ENCODE measurements at regions not wholly inside any gene's neighbourhood (a gene's known extent, or its start where the extent isn't known, plus 50 kb on each side); places are given as distances from the start of the nearest gene placed in this dataset.

- intact Hi-C loops (cut with micrococcal nuclease) = no loop called here
- H3K4me1 Mint-ChIP-seq = no peaks in the 10 kb centered on the region
These were observed 210.1 kb upstream of the CNR1 start for GRCh38 chr6:88376197-88376596.

GRCh38 chr6:88374553-88374952, 208.4 kb upstream of the CNR1 start:
- POLR2A ChIA-PET (ENCODE audit: partially characterized antibody) = no interaction called here
- H3K27me3 Mint-ChIP-seq = peaks cover 7 to 17% of the 10 kb centered on the region in 2 donors
- H3K9me3 ChIP-seq (ENCODE audit: control insufficient read depth in 1 of 2, low read length in 2 of 2) = no peaks in the 10 kb centered on the region
- peaks cover 0 to 2% (median 0%) of the 10 kb centered on the region in 8 donors for H3K9me3 Mint-ChIP-seq
- CTCF ChIA-PET (ENCODE audit: partially characterized antibody) = interaction anchor here (0.7 kb wide), 1 partner anchor 99 kb away, joined by 3 read pairs; no protein-coding TSS in a partner anchor
- no peak overlapping the region for H3K4me3 Mint-ChIP-seq
- H3K4me3 ChIP-seq (ENCODE audit: low read length in 2 of 2) = no peak overlapping the region
- H3K27me3 ChIP-seq (ENCODE audit: insufficient read depth, low read length) = no peaks in the 10 kb centered on the region
- no peaks in the 10 kb centered on the region for H3K4me1 Mint-ChIP-seq
- H3K27ac ChIP-seq (ENCODE audit: low read depth, low read length) = no peak overlapping the region
- H3K27ac Mint-ChIP-seq = no peak overlapping the region
- DNase-seq = no peak
- H3K36me3 ChIP-seq (ENCODE audit: insufficient read depth, low read length) = no peaks in the 10 kb centered on the region
- no peaks in the 10 kb centered on the region for H3K36me3 Mint-ChIP-seq
- intact Hi-C loops (cut with micrococcal nuclease) = no loop called here
- H3K4me1 ChIP-seq (ENCODE audit: insufficient read depth, low read length) = no peaks in the 10 kb centered on the region

More at GRCh38 chr6:88376197-88376596, 210.1 kb upstream of the CNR1 start:
- no peak overlapping the region for H3K4me3 ChIP-seq (ENCODE audit: low read length in 2 of 2)
- no peak overlapping the region for H3K27ac ChIP-seq (ENCODE audit: low read depth, low read length)
- CTCF ChIA-PET (ENCODE audit: partially characterized antibody) = no interaction called here
- Mint-ChIP-seq H3K27ac (no peak overlapping the region), H3K9me3 (no peaks in the 10 kb centered on the region), H3K36me3 (no peaks in the 10 kb centered on the region), H3K4me3 (no peak overlapping the region), H3K27me3 (peaks cover 4 to 7% of the 10 kb centered on the region in 2 donors)
- no peaks in the 10 kb centered on the region for H3K36me3 ChIP-seq (ENCODE audit: insufficient read depth, low read length)
- POLR2A ChIA-PET (ENCODE audit: partially characterized antibody) = no interaction called here
- no peak for DNase-seq
- no peaks in the 10 kb centered on the region for H3K4me1 ChIP-seq (ENCODE audit: insufficient read depth, low read length)
- no peaks in the 10 kb centered on the region for H3K9me3 ChIP-seq (ENCODE audit: control insufficient read depth in 1 of 2, low read length in 2 of 2)
- no peaks in the 10 kb centered on the region for H3K27me3 ChIP-seq (ENCODE audit: insufficient read depth, low read length)

GRCh38 chr6:88371480-88371879, 205.3 kb upstream of the CNR1 start:
- Histone ChIP-seq H3K27me3 (ENCODE audit: insufficient read depth, low read length) (no peaks in the 10 kb centered on the region), H3K4me3 (ENCODE audit: low read length in 2 of 2) (no peak overlapping the region), H3K9me3 (ENCODE audit: control insufficient read depth in 1 of 2, low read length in 2 of 2) (no peaks in the 10 kb centered on the region), H3K4me1 (ENCODE audit: insufficient read depth, low read length) (no peaks in the 10 kb centered on the region), H3K36me3 (ENCODE audit: insufficient read depth, low read length) (no peaks in the 10 kb centered on the region), H3K27ac (ENCODE audit: low read depth, low read length) (no peak overlapping the region)
- ChIA-PET POLR2A (ENCODE audit: partially characterized antibody) (no interaction called here), CTCF (ENCODE audit: partially characterized antibody) (no interaction called here)
- no peak overlapping the region for H3K27ac Mint-ChIP-seq
- intact Hi-C loops (cut with micrococcal nuclease) = no loop called here
- peaks cover 11 to 22% of the 10 kb centered on the region in 2 donors for H3K27me3 Mint-ChIP-seq
- H3K4me3 Mint-ChIP-seq = no peak overlapping the region
- no peak for DNase-seq
- peaks cover 0 to 3% (median 0%) of the 10 kb centered on the region in 8 donors for H3K9me3 Mint-ChIP-seq
- no peaks in the 10 kb centered on the region for H3K36me3 Mint-ChIP-seq
- no peaks in the 10 kb centered on the region for H3K4me1 Mint-ChIP-seq

GRCh38 chr6:88370127-88370710, 204.1 kb upstream of the CNR1 start:
- Mint-ChIP-seq H3K9me3 (peaks cover 0 to 3% (median 0%) of the 10 kb centered on the region in 8 donors), H3K36me3 (no peaks in the 10 kb centered on the region), H3K27ac (no peak overlapping the region), H3K4me1 (no peaks in the 10 kb centered on the region), H3K4me3 (no peak overlapping the region), H3K27me3 (peaks cover 11 to 22% of the 10 kb centered on the region in 2 donors)
- ChIA-PET CTCF (ENCODE audit: partially characterized antibody) (no interaction called here), POLR2A (ENCODE audit: partially characterized antibody) (no interaction called here)
- no peaks in the 10 kb centered on the region for H3K9me3 ChIP-seq (ENCODE audit: control insufficient read depth in 1 of 2, low read length in 2 of 2)
- no peak for DNase-seq
- intact Hi-C loops (cut with micrococcal nuclease) = no loop called here
- no peaks in the 10 kb centered on the region for H3K4me1 ChIP-seq (ENCODE audit: insufficient read depth, low read length)
- no peak overlapping the region for H3K27ac ChIP-seq (ENCODE audit: low read depth, low read length)
- no peaks in the 10 kb centered on the region for H3K27me3 ChIP-seq (ENCODE audit: insufficient read depth, low read length)
- H3K36me3 ChIP-seq (ENCODE audit: insufficient read depth, low read length) = no peaks in the 10 kb centered on the region
- no peak overlapping the region for H3K4me3 ChIP-seq (ENCODE audit: low read length in 2 of 2)

GRCh38 chr6:88369262-88369661, 203.1 kb upstream of the CNR1 start:
- Histone ChIP-seq H3K9me3 (ENCODE audit: control insufficient read depth in 1 of 2, low read length in 2 of 2) (no peaks in the 10 kb centered on the region), H3K27me3 (ENCODE audit: insufficient read depth, low read length) (no peaks in the 10 kb centered on the region), H3K27ac (ENCODE audit: low read depth, low read length) (no peak overlapping the region), H3K36me3 (ENCODE audit: insufficient read depth, low read length) (no peaks in the 10 kb centered on the region), H3K4me3 (ENCODE audit: low read length in 2 of 2) (no peak overlapping the region), H3K4me1 (ENCODE audit: insufficient read depth, low read length) (no peaks in the 10 kb centered on the region)
- DNase-seq = no peak
- Mint-ChIP-seq H3K4me1 (no peaks in the 10 kb centered on the region), H3K36me3 (no peaks in the 10 kb centered on the region), H3K27ac (no peak overlapping the region), H3K4me3 (no peak overlapping the region), H3K27me3 (peaks cover 11 to 19% of the 10 kb centered on the region in 2 donors), H3K9me3 (peaks cover 0 to 3% (median 0%) of the 10 kb centered on the region in 8 donors)
- CTCF ChIA-PET (ENCODE audit: partially characterized antibody) = no interaction called here
- POLR2A ChIA-PET (ENCODE audit: partially characterized antibody) = no interaction called here
- intact Hi-C loops (cut with micrococcal nuclease) = no loop called here

- Mint-ChIP-seq H3K27ac (peak overlapping the region in 1 of 7 donors; percentile 66), H3K27me3 (peaks cover 9 to 17% of the 10 kb centered on the region in 2 donors), H3K9me3 (peaks cover 0 to 3% (median 0%) of the 10 kb centered on the region in 8 donors), H3K4me1 (no peaks in the 10 kb centered on the region), H3K4me3 (no peak overlapping the region), H3K36me3 (no peaks in the 10 kb centered on the region)
- Histone ChIP-seq H3K36me3 (ENCODE audit: insufficient read depth, low read length) (no peaks in the 10 kb centered on the region), H3K27me3 (ENCODE audit: insufficient read depth, low read length) (no peaks in the 10 kb centered on the region), H3K4me1 (ENCODE audit: insufficient read depth, low read length) (no peaks in the 10 kb centered on the region), H3K4me3 (ENCODE audit: low read length in 2 of 2) (no peak overlapping the region), H3K27ac (ENCODE audit: low read depth, low read length) (no peak overlapping the region), H3K9me3 (ENCODE audit: control insufficient read depth in 1 of 2, low read length in 2 of 2) (no peaks in the 10 kb centered on the region)
- no peak for DNase-seq
- POLR2A ChIA-PET (ENCODE audit: partially characterized antibody) = no interaction called here
- intact Hi-C loops (cut with micrococcal nuclease) = no loop called here
- CTCF ChIA-PET (ENCODE audit: partially characterized antibody) = no interaction called here
These were observed 202.1 kb upstream of the CNR1 start for GRCh38 chr6:88368071-88368787.

GRCh38 chr6:88367248-88367647, 201.1 kb upstream of the CNR1 start:
- POLR2A ChIA-PET (ENCODE audit: partially characterized antibody) = no interaction called here
- intact Hi-C loops (cut with micrococcal nuclease) = no loop called here
- CTCF ChIA-PET (ENCODE audit: partially characterized antibody) = no interaction called here

More at GRCh38 chr6:88367248-88367647, 201.1 kb upstream of the CNR1 start:
- H3K36me3 Mint-ChIP-seq = no peaks in the 10 kb centered on the region
- Histone ChIP-seq H3K27ac (ENCODE audit: low read depth, low read length) (no peak overlapping the region), H3K36me3 (ENCODE audit: insufficient read depth, low read length) (no peaks in the 10 kb centered on the region), H3K4me3 (ENCODE audit: low read length in 2 of 2) (no peak overlapping the region), H3K9me3 (ENCODE audit: control insufficient read depth in 1 of 2, low read length in 2 of 2) (no peaks in the 10 kb centered on the region), H3K4me1 (ENCODE audit: insufficient read depth, low read length) (no peaks in the 10 kb centered on the region), H3K27me3 (ENCODE audit: insufficient read depth, low read length) (no peaks in the 10 kb centered on the region)
- no peak for DNase-seq
- H3K9me3 Mint-ChIP-seq = peaks cover 0 to 3% (median 0%) of the 10 kb centered on the region in 8 donors
- peaks cover 9 to 17% of the 10 kb centered on the region in 2 donors for H3K27me3 Mint-ChIP-seq
- no peak overlapping the region for H3K27ac Mint-ChIP-seq
- H3K4me3 Mint-ChIP-seq = no peak overlapping the region
- no peaks in the 10 kb centered on the region for H3K4me1 Mint-ChIP-seq

Data from CD4-positive, alpha-beta memory T cell (primary cell).